HEK293 (cell line): ENCODE measurements at regions not wholly inside any gene's neighbourhood (a gene's known extent, or its start where the extent isn't known, plus 50 kb on each side); places are given as distances from the start of the nearest gene placed in this dataset.

Experiments
- CTCF ChIA-PET: fragments of 350-600 bp; formaldehyde crosslinking; extraction: SDS; loops from one replicate; lab custom pipeline; 2021; ENCODE audit warnings: antibody characterized with exemption; lab: Yijun Ruan, JAX
- POLR2A ChIA-PET: fragments of 300-600 bp; formaldehyde crosslinking; extraction: SDS; loops from one replicate; lab custom pipeline; 2020; ENCODE audit warnings: antibody characterized with exemption, inconsistent platforms; lab: Yijun Ruan, JAX
- H3K27ac ChIP-seq: fragments of 200-500 bp; sonication (Bioruptor generic); 2 replicates; pipeline ENCODE4 v1.5.1; 2014; ENCODE audit warnings: low read depth, low read length, control low read depth, inconsistent platforms; ENCODE audit errors: extremely low read depth
- H3K36me3 ChIP-seq, 2 experiments: fragments of 200-500 bp in 1 of 2; sonication (Bioruptor generic) in 1 of 2; 1 replicate in 1 of 2; 2 replicates in 1 of 2; pipeline ENCODE4 v1.5.1; 2014 to 2017; ENCODE audit warnings: inconsistent platforms in 2 of 2, low read length in 2 of 2; ENCODE audit not compliant: control insufficient read depth in 2 of 2, insufficient read depth in 1 of 2
- H3K4me1 ChIP-seq: fragments of 200-500 bp; sonication (Bioruptor generic); 2 replicates; pipeline ENCODE4 v1.5.1; 2014; ENCODE audit warnings: mild to moderate bottlenecking, low read length, inconsistent platforms; ENCODE audit not compliant: control insufficient read depth, insufficient read depth
- H3K4me3 ChIP-seq: 2 replicates; pipeline ENCODE4 v1.5.1; 2011; ENCODE audit warnings: low read depth, mild to moderate bottlenecking, control low read depth, low read length, moderate library complexity
- H3K9me3 ChIP-seq: fragments of 200-500 bp; sonication (Bioruptor generic); 2 replicates; pipeline ENCODE4 v1.5.1; 2014; ENCODE audit warnings: low read depth, low read length, inconsistent platforms; ENCODE audit not compliant: control insufficient read depth, insufficient read depth
- GFI1B ChIP-seq: fragments of 450-650 bp; formaldehyde crosslinking; IDR thresholded peaks from 2 replicates; pipeline ENCODE4 v1.5.1; 2016; ENCODE audit warnings: missing biosample characterization, missing genetic modification characterization
- KLF7 ChIP-seq: fragments of 450-650 bp; formaldehyde crosslinking; IDR thresholded peaks from 2 replicates; pipeline ENCODE4 v1.5.1; 2016; ENCODE audit warnings: missing biosample characterization, missing genetic modification characterization, borderline replicate concordance
- OSR2 ChIP-seq: fragments of 450-650 bp; formaldehyde crosslinking; IDR thresholded peaks from 2 replicates; pipeline ENCODE4 v1.5.1; 2016; ENCODE audit warnings: missing biosample characterization, missing genetic modification characterization
- SCRT2 ChIP-seq: fragments of 450-650 bp; formaldehyde crosslinking; IDR thresholded peaks from 2 replicates; pipeline ENCODE4 v1.5.1; 2016; ENCODE audit warnings: missing biosample characterization, missing genetic modification characterization
- SP7 ChIP-seq: fragments of 450-650 bp; formaldehyde crosslinking; IDR thresholded peaks from 2 replicates; pipeline ENCODE4 v1.5.1; 2016; ENCODE audit warnings: missing biosample characterization, missing genetic modification characterization
- WT1 ChIP-seq: fragments of 450-650 bp; formaldehyde crosslinking; IDR thresholded peaks from 2 replicates; pipeline ENCODE4 v1.5.1; 2016; ENCODE audit warnings: missing biosample characterization, missing genetic modification characterization
- YY2 ChIP-seq: fragments of 450-650 bp; formaldehyde crosslinking; IDR thresholded peaks from 2 replicates; pipeline ENCODE4 v1.5.1; 2016; ENCODE audit warnings: missing biosample characterization, missing genetic modification characterization
- ZBTB21 ChIP-seq: fragments of 450-650 bp; formaldehyde crosslinking; IDR thresholded peaks from 2 replicates; pipeline ENCODE4 v1.5.1; 2017; ENCODE audit warnings: missing biosample characterization, missing genetic modification characterization
- ZBTB48 ChIP-seq: fragments of 450-650 bp; formaldehyde crosslinking; IDR thresholded peaks from 2 replicates; pipeline ENCODE4 v1.5.1; 2016; ENCODE audit warnings: missing biosample characterization, missing genetic modification characterization
- ZFHX2 ChIP-seq: fragments of 450-650 bp; formaldehyde crosslinking; conservative IDR thresholded peaks from 2 replicates; pipeline ENCODE4 v1.5.1; 2016; ENCODE audit warnings: missing biosample characterization, missing genetic modification characterization
- ZFP69B ChIP-seq: fragments of 450-650 bp; formaldehyde crosslinking; IDR thresholded peaks from 2 replicates; pipeline ENCODE4 v1.5.1; 2016; ENCODE audit warnings: missing biosample characterization, missing genetic modification characterization
- ZNF138 ChIP-seq: fragments of 450-650 bp; formaldehyde crosslinking; IDR thresholded peaks from 2 replicates; pipeline ENCODE4 v1.5.1; 2016; ENCODE audit warnings: missing biosample characterization, missing genetic modification characterization, borderline replicate concordance
- ZNF23 ChIP-seq: fragments of 450-650 bp; formaldehyde crosslinking; IDR thresholded peaks from 2 replicates; pipeline ENCODE4 v1.5.1; 2016; ENCODE audit warnings: missing biosample characterization, missing genetic modification characterization, borderline replicate concordance
- ZNF585B ChIP-seq: fragments of 450-650 bp; formaldehyde crosslinking; IDR thresholded peaks from 2 replicates; pipeline ENCODE4 v1.5.1; 2016; ENCODE audit warnings: missing biosample characterization, missing genetic modification characterization
- ZNF658 ChIP-seq: fragments of 450-650 bp; formaldehyde crosslinking; IDR thresholded peaks from 2 replicates; pipeline ENCODE4; 2016; ENCODE audit warnings: missing biosample characterization, missing genetic modification characterization
- ZNF777 ChIP-seq: fragments of 450-650 bp; formaldehyde crosslinking; IDR thresholded peaks from 2 replicates; pipeline ENCODE4 v1.5.1; 2017; ENCODE audit warnings: missing biosample characterization, missing genetic modification characterization, borderline replicate concordance
- TF ChIP-seq, protein P1 (sequence below): fragments of 450-650 bp; formaldehyde crosslinking; IDR thresholded peaks from 2 replicates; pipeline ENCODE4 v1.5.1; 2016; ENCODE audit warnings: missing biosample characterization, missing genetic modification characterization
- TF ChIP-seq, protein P2 (sequence below): fragments of 450-650 bp; formaldehyde crosslinking; IDR thresholded peaks from 2 replicates; pipeline ENCODE4 v1.5.1; 2016; ENCODE audit warnings: missing biosample characterization, missing genetic modification characterization
- TF ChIP-seq, protein P3 (sequence below): fragments of 450-650 bp; IDR thresholded peaks from 2 replicates; pipeline ENCODE4 v1.5.1; 2018; ENCODE audit warnings: missing biosample characterization, missing genetic modification characterization
- TF ChIP-seq, protein P4 (sequence below): fragments of 450-650 bp; formaldehyde crosslinking; IDR thresholded peaks from 2 replicates; pipeline ENCODE4 v1.5.1; 2016; ENCODE audit warnings: missing biosample characterization, missing genetic modification characterization
- TF ChIP-seq, protein P5 (sequence below): fragments of 450-650 bp; IDR thresholded peaks from 2 replicates; pipeline ENCODE4 v1.5.1; 2018; ENCODE audit warnings: missing biosample characterization, mild to moderate bottlenecking, missing genetic modification characterization

DNA sequence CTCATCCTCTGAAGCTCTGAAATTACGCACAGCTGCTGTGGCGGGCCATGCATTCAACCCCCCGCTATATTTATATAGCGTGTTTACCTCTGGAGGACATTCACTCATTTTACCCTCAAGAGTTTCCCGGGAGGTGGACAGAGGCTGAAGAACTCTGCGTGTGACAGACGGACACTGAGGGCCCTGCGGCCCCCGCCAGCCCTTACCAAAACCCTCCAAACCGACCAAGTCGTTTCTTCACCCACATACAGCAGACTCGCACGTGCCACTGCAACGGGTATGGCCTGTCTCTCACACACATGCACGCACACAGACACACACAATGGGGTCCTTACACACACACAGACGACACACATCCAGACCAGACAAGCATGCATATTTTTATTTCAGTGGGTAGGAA is 216.4 kb upstream of the FOXF1 start:
- no peak overlapping the region for H3K4me3 ChIP-seq
- POLR2A ChIA-PET: no interaction called here
- H3K27ac ChIP-seq: no peak overlapping the region
- no peaks in the 10 kb centered on the region for H3K4me1 ChIP-seq
- no peaks in the 10 kb centered on the region for H3K36me3 ChIP-seq
- TF ChIP-seq ZNF23 (tag by site-specific recombination) (no peak), ZNF585B (no peak), ZNF658 (tag by site-specific recombination) (no peak), ZFP69B (tag by site-specific recombination) (no peak), ZBTB21 (no peak), ZFHX2 (tag by site-specific recombination) (no peak), GFI1B (tag by site-specific recombination) (no peak), SP7 (tag by site-specific recombination) (no peak), ZNF777 (tag by site-specific recombination) (no peak), ZNF138 (tag by site-specific recombination) (no peak), ZBTB48 (no peak), YY2 (tag by site-specific recombination) (no peak), KLF7 (tag by site-specific recombination) (no peak), SCRT2 (no peak), OSR2 (tag by site-specific recombination) (no peak)
- TF ChIP-seq, protein P1, sequence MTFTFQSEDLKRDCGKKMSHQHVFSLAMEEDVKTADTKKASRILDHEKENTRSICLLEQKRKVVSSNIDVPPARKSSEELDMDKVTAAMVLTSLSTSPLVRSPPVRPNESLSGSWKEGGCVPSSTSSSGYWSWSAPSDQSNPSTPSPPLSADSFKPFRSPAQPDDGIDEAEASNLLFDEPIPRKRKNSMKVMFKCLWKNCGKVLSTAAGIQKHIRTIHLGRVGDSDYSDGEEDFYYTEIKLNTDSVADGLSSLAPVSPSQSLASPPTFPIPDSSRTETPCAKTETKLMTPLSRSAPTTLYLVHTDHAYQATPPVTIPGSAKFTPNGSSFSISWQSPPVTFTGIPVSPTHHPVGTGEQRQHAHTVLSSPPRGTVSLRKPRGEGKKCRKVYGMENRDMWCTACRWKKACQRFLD (tag by site-specific recombination): no peak
- TF ChIP-seq, protein P2, sequence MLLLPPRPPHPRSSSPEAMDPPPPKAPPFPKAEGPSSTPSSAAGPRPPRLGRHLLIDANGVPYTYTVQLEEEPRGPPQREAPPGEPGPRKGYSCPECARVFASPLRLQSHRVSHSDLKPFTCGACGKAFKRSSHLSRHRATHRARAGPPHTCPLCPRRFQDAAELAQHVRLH (tag by site-specific recombination): no peak
- TF ChIP-seq, protein P3, sequence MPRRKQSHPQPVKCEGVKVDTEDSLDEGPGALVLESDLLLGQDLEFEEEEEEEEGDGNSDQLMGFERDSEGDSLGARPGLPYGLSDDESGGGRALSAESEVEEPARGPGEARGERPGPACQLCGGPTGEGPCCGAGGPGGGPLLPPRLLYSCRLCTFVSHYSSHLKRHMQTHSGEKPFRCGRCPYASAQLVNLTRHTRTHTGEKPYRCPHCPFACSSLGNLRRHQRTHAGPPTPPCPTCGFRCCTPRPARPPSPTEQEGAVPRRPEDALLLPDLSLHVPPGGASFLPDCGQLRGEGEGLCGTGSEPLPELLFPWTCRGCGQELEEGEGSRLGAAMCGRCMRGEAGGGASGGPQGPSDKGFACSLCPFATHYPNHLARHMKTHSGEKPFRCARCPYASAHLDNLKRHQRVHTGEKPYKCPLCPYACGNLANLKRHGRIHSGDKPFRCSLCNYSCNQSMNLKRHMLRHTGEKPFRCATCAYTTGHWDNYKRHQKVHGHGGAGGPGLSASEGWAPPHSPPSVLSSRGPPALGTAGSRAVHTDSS: no peak
- TF ChIP-seq, all 188 proteins: peak for 0
- H3K9me3 ChIP-seq: no peaks in the 10 kb centered on the region
- CTCF ChIA-PET: no interaction called here

DNA sequence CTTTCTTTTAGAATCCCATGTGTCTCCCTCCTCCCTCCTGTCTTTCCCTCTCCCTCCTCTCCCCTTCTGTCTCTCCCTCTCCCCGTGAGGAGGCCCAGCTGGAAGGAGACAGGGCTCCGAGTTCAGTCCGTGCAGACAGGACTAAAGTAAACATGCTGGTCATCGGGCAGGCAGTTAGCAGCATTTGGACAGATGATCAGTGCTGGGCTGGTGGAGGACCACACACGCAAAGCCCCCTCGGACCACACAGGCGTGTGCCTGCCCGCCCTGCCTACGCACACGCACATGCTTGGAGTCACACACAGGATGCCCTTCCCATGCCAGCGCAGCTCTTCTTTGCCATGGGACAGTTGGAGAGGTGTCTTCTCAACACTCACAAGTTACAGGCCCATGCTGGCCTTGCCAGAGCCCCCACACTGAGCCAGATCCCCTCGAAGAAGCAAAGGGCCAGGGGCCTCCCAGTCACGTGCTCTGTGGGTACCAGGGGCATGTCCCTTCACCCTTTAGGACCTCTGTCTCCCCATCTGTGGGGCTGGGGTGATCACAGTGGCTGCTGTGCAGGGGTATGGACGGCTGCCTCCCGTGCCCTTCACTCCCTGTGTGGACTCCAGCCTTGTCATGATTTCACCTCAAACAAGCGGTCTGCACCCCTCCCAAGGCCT is 215.7 kb upstream of the FOXF1 start:
- POLR2A ChIA-PET: no interaction called here
- CTCF ChIA-PET: no interaction called here

More for the DNA sequence above, 215.7 kb upstream of the FOXF1 start:
- H3K4me1 ChIP-seq: no peaks in the 10 kb centered on the region
- H3K27ac ChIP-seq: no peak overlapping the region
- TF ChIP-seq WT1 (tag by site-specific recombination): no peak
- TF ChIP-seq, protein P4, sequence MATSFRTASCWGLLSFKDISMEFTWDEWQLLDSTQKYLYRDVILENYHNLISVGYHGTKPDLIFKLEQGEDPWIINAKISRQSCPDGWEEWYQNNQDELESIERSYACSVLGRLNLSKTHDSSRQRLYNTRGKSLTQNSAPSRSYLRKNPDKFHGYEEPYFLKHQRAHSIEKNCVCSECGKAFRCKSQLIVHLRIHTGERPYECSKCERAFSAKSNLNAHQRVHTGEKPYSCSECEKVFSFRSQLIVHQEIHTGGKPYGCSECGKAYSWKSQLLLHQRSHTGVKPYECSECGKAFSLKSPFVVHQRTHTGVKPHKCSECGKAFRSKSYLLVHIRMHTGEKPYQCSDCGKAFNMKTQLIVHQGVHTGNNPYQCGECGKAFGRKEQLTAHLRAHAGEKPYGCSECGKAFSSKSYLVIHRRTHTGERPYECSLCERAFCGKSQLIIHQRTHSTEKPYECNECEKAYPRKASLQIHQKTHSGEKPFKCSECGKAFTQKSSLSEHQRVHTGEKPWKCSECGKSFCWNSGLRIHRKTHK: no peak
- TF ChIP-seq, protein P5, sequence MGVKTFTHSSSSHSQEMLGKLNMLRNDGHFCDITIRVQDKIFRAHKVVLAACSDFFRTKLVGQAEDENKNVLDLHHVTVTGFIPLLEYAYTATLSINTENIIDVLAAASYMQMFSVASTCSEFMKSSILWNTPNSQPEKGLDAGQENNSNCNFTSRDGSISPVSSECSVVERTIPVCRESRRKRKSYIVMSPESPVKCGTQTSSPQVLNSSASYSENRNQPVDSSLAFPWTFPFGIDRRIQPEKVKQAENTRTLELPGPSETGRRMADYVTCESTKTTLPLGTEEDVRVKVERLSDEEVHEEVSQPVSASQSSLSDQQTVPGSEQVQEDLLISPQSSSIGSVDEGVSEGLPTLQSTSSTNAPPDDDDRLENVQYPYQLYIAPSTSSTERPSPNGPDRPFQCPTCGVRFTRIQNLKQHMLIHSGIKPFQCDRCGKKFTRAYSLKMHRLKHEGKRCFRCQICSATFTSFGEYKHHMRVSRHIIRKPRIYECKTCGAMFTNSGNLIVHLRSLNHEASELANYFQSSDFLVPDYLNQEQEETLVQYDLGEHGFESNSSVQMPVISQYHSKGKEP: no peak
- TF ChIP-seq, all 188 proteins: peak for 0
- Histone ChIP-seq H3K36me3 (no peaks in the 10 kb centered on the region), H3K4me3 (no peak overlapping the region), H3K9me3 (no peaks in the 10 kb centered on the region)
